Motor neuron (in vitro differentiated cells): ENCODE measurements at regions not wholly inside any gene's neighbourhood (a gene's known extent, or its start where the extent isn't known, plus 50 kb on each side); places are given as distances from the start of the nearest gene placed in this dataset.
A peak's percentile ranks its signal among the peaks of the same experiment; 100 is the strongest.

Experiments used
- ATAC-seq, 8 experiments: fragments of 200-7000 bp; cut with Tn5 transposase; replicated peaks in 6 of 8; 2 replicates each; pipeline ENCODE4 v1.8.0; 2021; ENCODE audit warnings: mild to moderate bottlenecking in 8 of 8, moderate library complexity in 8 of 8
- H3K27ac ChIP-seq, 2 donors: fragments of 250-450 bp; sonication (Bioruptor Pico); 2 replicates each; pipeline ENCODE4 v1.9.0; 2021; ENCODE audit warnings: antibody characterized with exemption in 2 of 2, mild to moderate bottlenecking in 2 of 2, moderate library complexity in 1 of 2
- H3K4me1 ChIP-seq, 2 donors: fragments of 250-450 bp; sonication (Bioruptor Pico); replicated peaks in 1 of 2; 2 replicates each; pipeline ENCODE4 v1.6.1; 2021; ENCODE audit warnings: antibody characterized with exemption in 2 of 2, mild to moderate bottlenecking in 2 of 2, moderate library complexity in 1 of 2
- H3K4me3 ChIP-seq, 5 donors: fragments of 250-450 bp; sonication (Bioruptor Pico); 2 replicates each; pipeline ENCODE4 v1.9.0; 2021; ENCODE audit warnings: antibody characterized with exemption in 5 of 5, mild to moderate bottlenecking in 5 of 5, moderate library complexity in 4 of 5
- WGBS, 10 experiments: fragments of 450-650 bp; shearing (Covaris generic); methylation state at CpG; one replicate each; pipeline ENCODE4 v1.0.0; 2022; 5-methylcytosine and 5-hydroxymethylcytosine counted together
- in situ Hi-C, 9 experiments: fragments of 400-800 bp; cut with MboI; loops; one replicate each; pipeline ENCODE4 v1.15.0; 2021; ENCODE audit warnings: low sequenced_read_pairs in 9 of 9, low pct_unique_long_range_greater_than_20kb in 2 of 9; ENCODE audit not compliant: unreplicated experiment in 9 of 9

- Histone ChIP-seq H3K27ac (no peak overlapping the region), H3K4me3 (no peak overlapping the region), H3K4me1 (no peaks in the 10 kb centered on the region)
- WGBS, 10 experiments: 17 to 100% (median 53%) methylated on average over 1 to 4 of the region's 4 CpGs; no CpG with 5 or more reads in 4 of the 10 experiments
- in situ Hi-C loops: no loop called here
- ATAC-seq: peak in 7 of 8 experiments; percentile 40 to 60 (median 50)
These were observed 231.0 kb downstream of the C16orf95 start for GRCh38 chr16:87086156-87086555.

GRCh38 chr16:87086575-87086974, 230.6 kb downstream of the C16orf95 start:
- no peak overlapping the region for H3K27ac ChIP-seq
- in situ Hi-C loops: no loop called here
- no peak overlapping the region for H3K4me3 ChIP-seq
- ATAC-seq: peak in 5 of 8 experiments; percentile 6 to 92 (median 76)
- H3K4me1 ChIP-seq: no peaks in the 10 kb centered on the region

GRCh38 chr16:87092958-87093357, 224.2 kb downstream of the C16orf95 start:
- Histone ChIP-seq H3K4me1 (no peaks in the 10 kb centered on the region), H3K27ac (no peak overlapping the region), H3K4me3 (no peak overlapping the region)
- in situ Hi-C loops: no loop called here
- ATAC-seq: no peak
- 0 to 100% (median 93%) methylated on average over 1 to 5 of the region's 5 CpGs; no CpG with 5 or more reads in 5 of the 10 experiments for WGBS, 10 experiments

DNA sequence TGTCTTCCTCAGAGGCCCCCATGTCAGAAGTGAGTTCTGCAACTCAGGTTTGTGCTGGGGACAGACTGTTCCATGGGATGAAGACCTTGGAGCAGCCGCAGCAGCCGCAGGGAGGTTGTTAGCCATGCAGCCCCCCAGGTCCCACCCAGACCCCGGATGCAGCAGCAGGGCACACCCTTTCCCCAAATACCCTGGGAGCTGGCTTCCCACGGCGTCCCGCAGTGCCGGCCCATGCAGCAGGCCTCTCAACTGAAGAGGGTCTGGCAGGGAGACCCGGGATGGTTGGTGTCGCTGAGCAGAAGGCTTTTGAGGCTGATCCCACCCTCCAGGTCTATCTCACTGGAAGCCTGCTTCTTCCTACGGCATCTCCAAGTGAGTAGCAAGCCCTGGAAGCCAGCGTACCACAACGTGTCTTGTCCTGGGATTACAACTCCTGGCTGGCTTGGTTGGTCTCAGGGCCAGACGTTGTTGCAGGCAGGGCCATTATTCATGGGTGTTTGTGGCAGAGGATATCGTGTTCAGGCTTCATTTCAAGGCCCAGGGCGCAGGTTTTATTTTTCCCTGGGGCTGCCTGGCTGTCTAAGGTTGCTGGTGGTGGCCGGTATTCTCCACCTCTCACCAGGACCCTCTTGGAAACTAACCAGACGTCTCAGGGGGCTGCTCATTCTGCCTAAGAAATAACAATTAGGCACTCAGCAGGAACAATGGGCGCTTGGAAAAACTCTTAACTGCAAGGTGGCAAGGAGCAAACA, 223.2 kb downstream of the C16orf95 start:
- 17 to 100% (median 64%) methylated on average over 1 to 11 of the region's 18 CpGs; no CpG with 5 or more reads in 2 of the 10 experiments for WGBS, 10 experiments
- Histone ChIP-seq H3K27ac (no peak overlapping the region), H3K4me1 (peaks cover 4 to 8% of the 10 kb centered on the region in 2 donors), H3K4me3 (no peak overlapping the region)
- in situ Hi-C loops: no loop called here
- ATAC-seq: no peak

GRCh38 chr16:87094556-87094865, 222.7 kb downstream of the C16orf95 start:
- no peak for ATAC-seq
- in situ Hi-C loops: no loop called here
- 5 to 100% (median 74%) methylated on average over 1 to 5 of the region's 5 CpGs; no CpG with 5 or more reads in 3 of the 10 experiments for WGBS, 10 experiments
- Histone ChIP-seq H3K27ac (no peak overlapping the region), H3K4me3 (no peak overlapping the region), H3K4me1 (peaks cover 9 to 13% of the 10 kb centered on the region in 2 donors)

- WGBS, 10 experiments: 0 to 100% (median 86%) methylated on average over 1 to 5 of the region's 5 CpGs; no CpG with 5 or more reads in 2 of the 10 experiments
- no peak for ATAC-seq
- Histone ChIP-seq H3K27ac (no peak overlapping the region), H3K4me3 (no peak overlapping the region), H3K4me1 (peaks cover 10 to 19% of the 10 kb centered on the region in 2 donors)
- in situ Hi-C loops: no loop called here
These were observed 221.9 kb downstream of the C16orf95 start for GRCh38 chr16:87095271-87095670.

DNA sequence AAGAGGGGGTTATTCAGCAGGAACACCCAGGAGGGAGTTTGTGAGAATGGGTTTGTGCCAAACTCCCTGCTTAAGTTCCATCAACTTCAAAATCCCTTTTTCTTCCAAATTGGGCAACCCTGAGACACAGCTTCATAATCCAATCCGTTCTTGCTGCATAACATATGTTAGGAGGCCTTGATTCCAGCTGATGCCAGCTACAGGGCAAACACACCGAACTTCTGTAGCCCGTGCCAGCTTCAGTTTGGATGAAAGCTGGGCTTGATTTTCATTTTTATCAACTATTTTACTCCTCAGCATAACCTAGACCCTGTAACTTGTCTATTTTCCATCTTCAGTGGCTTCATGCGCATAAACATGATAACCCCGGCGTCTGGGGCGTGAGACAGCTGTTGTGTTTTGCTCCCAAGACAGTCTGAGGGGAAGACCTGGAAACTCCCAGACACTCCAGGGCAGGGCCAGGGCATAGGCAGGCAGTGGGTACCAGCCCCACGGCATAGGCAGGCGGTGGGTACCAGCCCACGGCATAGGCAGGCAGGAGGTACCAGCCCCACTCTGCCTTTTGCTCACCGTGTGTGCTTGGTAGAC, 220.4 kb downstream of the C16orf95 start:
- Histone ChIP-seq H3K27ac (no peak overlapping the region), H3K4me3 (no peak overlapping the region), H3K4me1 (peaks cover 10 to 19% of the 10 kb centered on the region in 2 donors)
- 33 to 100% (median 65%) methylated on average over 1 to 8 of the region's 11 CpGs; no CpG with 5 or more reads in 2 of the 10 experiments for WGBS, 10 experiments
- in situ Hi-C loops: no loop called here
- peak in 3 of 8 experiments; percentile 53 to 71 (median 56) for ATAC-seq

- no peak overlapping the region for H3K27ac ChIP-seq
- in situ Hi-C loops: no loop called here
- 43 to 100% (median 72%) methylated on average over 1 to 4 of the region's 5 CpGs; no CpG with 5 or more reads in 4 of the 10 experiments for WGBS, 10 experiments
- peaks cover 10 to 19% of the 10 kb centered on the region in 2 donors for H3K4me1 ChIP-seq
- ATAC-seq: no peak
- H3K4me3 ChIP-seq: no peak overlapping the region
These were observed 218.8 kb downstream of the C16orf95 start for GRCh38 chr16:87098361-87098760.

DNA sequence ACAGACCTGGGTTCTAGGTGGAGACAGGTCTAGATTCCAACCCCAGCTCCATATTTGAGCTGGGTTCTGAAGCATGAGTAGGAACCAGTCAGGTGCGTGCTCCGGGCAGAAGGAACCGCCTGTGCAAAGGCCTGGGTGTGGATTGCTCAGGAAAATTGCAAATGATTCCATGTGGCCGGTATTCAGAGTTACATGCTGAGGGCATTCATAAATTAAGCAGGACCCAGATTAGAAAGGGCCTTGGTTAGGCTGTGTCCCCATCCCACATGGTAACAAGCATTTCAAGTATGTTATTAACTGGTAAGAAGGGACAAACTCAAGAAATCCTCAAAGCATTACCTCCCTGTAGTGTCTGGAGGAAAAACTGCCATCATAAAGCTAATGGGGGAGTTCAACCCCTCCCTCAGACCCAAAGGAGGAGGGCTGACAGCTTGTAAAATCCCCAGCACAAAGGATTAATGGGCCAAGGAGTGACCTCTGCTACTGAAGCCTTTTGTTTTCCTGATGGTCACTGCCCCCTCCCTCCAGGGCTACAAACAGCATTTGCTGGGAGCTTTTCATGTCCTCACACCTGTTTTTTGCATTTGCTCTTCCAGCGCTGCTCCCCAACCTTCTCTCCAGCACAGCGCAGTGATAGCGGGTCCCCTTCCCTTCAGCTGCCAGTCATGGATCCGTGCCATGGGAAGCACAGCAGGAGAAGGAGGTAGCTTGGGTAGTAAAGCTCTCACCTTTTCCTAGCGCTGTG, 218.0 kb downstream of the C16orf95 start:
- Histone ChIP-seq H3K4me1 (peaks cover 10 to 19% of the 10 kb centered on the region in 2 donors), H3K4me3 (no peak overlapping the region), H3K27ac (no peak overlapping the region)
- in situ Hi-C loops: no loop called here
- peak; percentile 74 to 91 (median 86) for ATAC-seq
- WGBS, 10 experiments: 0 to 65% (median 28%) methylated on average over 1 to 8 of the region's 9 CpGs; no CpG with 5 or more reads in 1 of the 10 experiments

DNA sequence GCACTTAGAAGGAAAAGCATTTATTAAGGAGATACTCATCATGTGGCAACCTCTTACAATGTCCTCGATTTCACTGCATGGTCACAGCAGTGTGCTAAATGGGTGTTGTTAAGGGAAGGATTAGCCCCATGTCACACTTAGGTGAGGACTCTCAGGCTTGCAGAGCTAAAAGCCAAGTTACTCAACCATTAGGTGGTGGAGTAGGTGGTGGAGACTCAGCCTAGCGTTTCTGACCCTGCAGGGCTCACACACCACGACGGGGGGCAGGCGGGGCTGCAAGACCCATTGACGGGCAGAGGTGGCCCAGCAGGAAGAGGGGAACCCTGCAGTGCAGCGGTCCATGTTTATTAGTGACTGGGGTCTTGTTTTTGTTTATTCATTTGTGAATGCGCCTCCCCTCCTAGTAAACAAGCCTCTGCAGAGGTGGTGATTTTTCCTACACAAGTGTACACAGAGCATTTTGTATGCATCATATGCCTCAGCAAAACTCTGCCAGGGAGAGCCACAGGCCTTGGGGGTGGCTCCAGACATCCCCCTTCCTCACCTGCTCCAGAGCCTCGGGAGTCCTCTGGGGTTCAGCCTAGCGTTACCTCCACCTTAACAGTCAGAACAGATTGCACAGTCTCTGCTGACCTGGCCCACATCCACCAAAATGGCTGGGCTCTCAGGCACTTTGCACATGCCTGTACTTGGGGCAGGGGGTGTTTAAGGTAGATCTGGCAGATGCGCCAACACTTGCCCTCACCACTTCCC, 216.7 kb downstream of the C16orf95 start:
- peaks cover 10 to 19% of the 10 kb centered on the region in 2 donors for H3K4me1 ChIP-seq
- in situ Hi-C loops: no loop called here
- no peak overlapping the region for H3K4me3 ChIP-seq
- no peak overlapping the region for H3K27ac ChIP-seq
- 61 to 100% (median 85%) methylated on average over 1 to 8 of the region's 11 CpGs; no CpG with 5 or more reads in 1 of the 10 experiments for WGBS, 10 experiments
- ATAC-seq: no peak

DNA sequence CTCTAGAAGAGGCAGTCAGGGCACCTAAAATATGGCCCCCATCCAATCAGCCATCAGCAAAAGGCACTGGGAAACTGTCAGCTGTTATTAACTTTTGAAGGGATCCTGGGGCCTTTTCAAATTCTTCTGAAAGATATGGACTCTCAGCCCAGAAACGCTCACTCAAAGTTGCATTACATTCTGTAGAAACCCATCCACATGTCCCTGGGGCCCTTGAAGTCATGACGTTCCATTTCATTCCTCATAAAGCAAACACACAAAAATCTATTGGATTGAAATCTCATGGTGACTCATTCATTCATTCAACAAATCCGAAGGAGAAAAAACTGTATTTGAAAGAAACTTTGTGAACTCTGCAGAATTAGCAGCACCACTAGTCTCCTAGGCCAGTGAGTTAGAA, 215.3 kb downstream of the C16orf95 start:
- in situ Hi-C loops: no loop called here
- WGBS, 10 experiments: 10 to 86% (median 57%) methylated on average over 1 to 3 of the region's 3 CpGs; no CpG with 5 or more reads in 1 of the 10 experiments

GRCh38 chr16:87107201-87107600, 210.0 kb downstream of the C16orf95 start:
- H3K4me1 ChIP-seq: peaks cover 0 to 10% of the 10 kb centered on the region in 2 donors
- peak in 1 of 8 experiments; percentile 24 for ATAC-seq
- in situ Hi-C loops: no loop called here
- 0 to 100% (median 70%) methylated on average over 1 to 2 of the region's 2 CpGs; no CpG with 5 or more reads in 1 of the 10 experiments for WGBS, 10 experiments
- no peak overlapping the region for H3K27ac ChIP-seq
- no peak overlapping the region for H3K4me3 ChIP-seq

More for the DNA sequence above, 215.3 kb downstream of the C16orf95 start:
- H3K27ac ChIP-seq: no peak overlapping the region
- no peak overlapping the region for H3K4me3 ChIP-seq
- no peak for ATAC-seq
- peaks cover 10 to 19% of the 10 kb centered on the region in 2 donors for H3K4me1 ChIP-seq
